ENCODE measurements at regions not wholly inside any gene's neighbourhood (a gene's known extent, or its start where the extent isn't known, plus 50 kb on each side); places are given as distances from the start of the nearest gene placed in this dataset.

- no peaks in the 10 kb centered on the region for H3K4me1 ChIP-seq (ENCODE audit: control insufficient read depth in 1 of 2, insufficient read depth in 2 of 2, low read length in 2 of 2)
- no peak overlapping the region for H3K27ac ChIP-seq (ENCODE audit: low read depth in 1 of 2, low read length in 2 of 2)
- Mint-ChIP-seq H3K4me3 (no peak overlapping the region), H3K36me3 (no peaks in the 10 kb centered on the region), H3K4me1 (no peaks in the 10 kb centered on the region), H3K27ac (no peak overlapping the region), H3K9me3 (peaks cover 0 to 6% (median 0%) of the 10 kb centered on the region in 7 donors), H3K27me3 (ENCODE audit: low read depth in 3 of 3) (peaks cover 0 to under 1% (median 0%) of the 10 kb centered on the region in 3 donors)
- intact Hi-C loops (cut with micrococcal nuclease): no loop called here
- no peak overlapping the region for H2AFZ ChIP-seq (ENCODE audit: insufficient read depth, low read depth, low read length, poor library complexity, severe bottlenecking)
- H4K20me1 ChIP-seq (ENCODE audit: insufficient read depth, low read length): no peaks in the 10 kb centered on the region
- no peaks in the 10 kb centered on the region for H3K36me3 ChIP-seq (replicated peaks in 1 of 2; ENCODE audit: control insufficient read depth in 1 of 2, insufficient read depth in 2 of 2, low read length in 2 of 2)
- WGBS (ENCODE audit: insufficient coverage): 83% methylated on average over 1 of the region's 2 CpGs
- H3K9me3 ChIP-seq (replicated peaks in 1 of 2; ENCODE audit: control insufficient read depth in 1 of 2, insufficient read depth in 1 of 2, low read length in 2 of 2): peaks cover 0 to under 1% of the 10 kb centered on the region in 2 donors
- no peak overlapping the region for H3K9ac ChIP-seq (ENCODE audit: insufficient read depth, low read length, poor library complexity, severe bottlenecking)
- H3K27me3 ChIP-seq (ENCODE audit: control insufficient read depth in 2 of 2, insufficient read depth in 2 of 2, low read length in 2 of 2): no peaks in the 10 kb centered on the region
- no peak overlapping the region for H3K4me2 ChIP-seq (replicated peaks; ENCODE audit: extremely low read depth, low read length, poor library complexity, severe bottlenecking)
- no peaks in the 10 kb centered on the region for H3K79me2 ChIP-seq (ENCODE audit: insufficient read depth, low read length)
- no peak overlapping the region for H3K4me3 ChIP-seq (replicated peaks in 1 of 3; ENCODE audit: low read depth in 2 of 3, low read length in 3 of 3)
- DNase-seq: no peak
- TF ChIP-seq, protein P1, sequence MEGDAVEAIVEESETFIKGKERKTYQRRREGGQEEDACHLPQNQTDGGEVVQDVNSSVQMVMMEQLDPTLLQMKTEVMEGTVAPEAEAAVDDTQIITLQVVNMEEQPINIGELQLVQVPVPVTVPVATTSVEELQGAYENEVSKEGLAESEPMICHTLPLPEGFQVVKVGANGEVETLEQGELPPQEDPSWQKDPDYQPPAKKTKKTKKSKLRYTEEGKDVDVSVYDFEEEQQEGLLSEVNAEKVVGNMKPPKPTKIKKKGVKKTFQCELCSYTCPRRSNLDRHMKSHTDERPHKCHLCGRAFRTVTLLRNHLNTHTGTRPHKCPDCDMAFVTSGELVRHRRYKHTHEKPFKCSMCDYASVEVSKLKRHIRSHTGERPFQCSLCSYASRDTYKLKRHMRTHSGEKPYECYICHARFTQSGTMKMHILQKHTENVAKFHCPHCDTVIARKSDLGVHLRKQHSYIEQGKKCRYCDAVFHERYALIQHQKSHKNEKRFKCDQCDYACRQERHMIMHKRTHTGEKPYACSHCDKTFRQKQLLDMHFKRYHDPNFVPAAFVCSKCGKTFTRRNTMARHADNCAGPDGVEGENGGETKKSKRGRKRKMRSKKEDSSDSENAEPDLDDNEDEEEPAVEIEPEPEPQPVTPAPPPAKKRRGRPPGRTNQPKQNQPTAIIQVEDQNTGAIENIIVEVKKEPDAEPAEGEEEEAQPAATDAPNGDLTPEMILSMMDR (IDR thresholded peaks at IDR 0.05): no peak
Observed at GRCh38 chr13:32881777-32882145, 134.5 kb upstream of the KL start.

DNA sequence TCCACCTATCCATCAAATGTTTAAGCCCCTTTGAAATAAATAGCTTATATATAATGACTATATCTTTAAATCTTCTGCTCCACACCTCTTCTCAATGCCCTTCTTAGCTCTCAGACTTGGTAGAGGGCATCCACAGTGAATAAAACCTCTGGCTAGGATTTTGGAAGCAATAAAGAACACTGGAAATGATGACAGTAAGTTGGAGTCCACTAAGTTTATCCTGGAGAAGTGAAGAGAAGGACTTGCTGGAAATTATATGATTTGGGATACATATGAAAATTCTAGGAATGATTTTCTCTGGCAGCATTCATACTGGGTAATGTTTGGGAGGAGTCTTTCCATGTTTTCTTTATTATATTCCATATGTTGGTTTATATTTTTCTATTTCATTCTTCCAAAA lies 133.5 kb upstream of the KL start:
- TF ChIP-seq, protein P1 (IDR thresholded peaks at IDR 0.05): no peak
- intact Hi-C loops (cut with micrococcal nuclease): no loop called here
- H3K27ac Mint-ChIP-seq: no peak overlapping the region
- H3K36me3 Mint-ChIP-seq: no peaks in the 10 kb centered on the region
- H3K4me1 Mint-ChIP-seq: no peaks in the 10 kb centered on the region
- H3K4me3 ChIP-seq (replicated peaks in 1 of 3; ENCODE audit: low read depth in 2 of 3, low read length in 3 of 3): no peak overlapping the region
- no peak overlapping the region for H2AFZ ChIP-seq (ENCODE audit: insufficient read depth, low read depth, low read length, poor library complexity, severe bottlenecking)
- no peaks in the 10 kb centered on the region for H4K20me1 ChIP-seq (ENCODE audit: insufficient read depth, low read length)
- H3K27me3 Mint-ChIP-seq (ENCODE audit: low read depth in 3 of 3): peaks cover 0 to 1% (median 0%) of the 10 kb centered on the region in 3 donors
- H3K9me3 ChIP-seq (replicated peaks in 1 of 2; ENCODE audit: control insufficient read depth in 1 of 2, insufficient read depth in 1 of 2, low read length in 2 of 2): peaks cover 7 to 10% of the 10 kb centered on the region in 2 donors
- H3K4me1 ChIP-seq (ENCODE audit: control insufficient read depth in 1 of 2, insufficient read depth in 2 of 2, low read length in 2 of 2): no peaks in the 10 kb centered on the region
- no peaks in the 10 kb centered on the region for H3K79me2 ChIP-seq (ENCODE audit: insufficient read depth, low read length)
- no peak overlapping the region for H3K4me2 ChIP-seq (replicated peaks; ENCODE audit: extremely low read depth, low read length, poor library complexity, severe bottlenecking)
- H3K9me3 Mint-ChIP-seq: peaks cover under 1 to 14% (median 7%) of the 10 kb centered on the region in 7 donors
- no peak for DNase-seq
- H3K36me3 ChIP-seq (replicated peaks in 1 of 2; ENCODE audit: control insufficient read depth in 1 of 2, insufficient read depth in 2 of 2, low read length in 2 of 2): no peaks in the 10 kb centered on the region
- H3K4me3 Mint-ChIP-seq: no peak overlapping the region
- no peak overlapping the region for H3K9ac ChIP-seq (ENCODE audit: insufficient read depth, low read length, poor library complexity, severe bottlenecking)
- H3K27ac ChIP-seq (ENCODE audit: low read depth in 1 of 2, low read length in 2 of 2): no peak overlapping the region
- no peaks in the 10 kb centered on the region for H3K27me3 ChIP-seq (ENCODE audit: control insufficient read depth in 2 of 2, insufficient read depth in 2 of 2, low read length in 2 of 2)

Data from CD14-positive monocyte (primary cell).